Omental fat pad (tissue), 3 donors: ENCODE measurements at regions not wholly inside any gene's neighbourhood (a gene's known extent, or its start where the extent isn't known, plus 50 kb on each side); places are given as distances from the start of the nearest gene placed in this dataset.

Experiments
- ATAC-seq: fragments of 150-250 bp; one replicate; pipeline ENCODE4 v1.9.1; 2016; ENCODE audit warnings: mild to moderate bottlenecking, moderate library complexity; ENCODE audit not compliant: low FRiP score
- DNase-seq: peaks from one replicate; pipeline ENCODE4 v3.0.0-alpha.2; 2019; ENCODE audit warnings: low spot score
- CTCF ChIP-seq, 3 donors: fragments of 450-650 bp; IDR thresholded peaks; one replicate each; pipeline ENCODE4 v1.5.1; 2016 to 2017; ENCODE audit warnings: antibody characterized with exemption in 3 of 3, mild to moderate bottlenecking in 3 of 3, moderate library complexity in 2 of 3

GRCh38 chr18:30917651-30918050 lies 124.9 kb downstream of the DSC3 start:
- TF ChIP-seq CTCF (IDR thresholded peaks at IDR 0.05), result no peak
- no peak for DNase-seq
- ATAC-seq, result no peak

- DNase-seq, result no peak
- TF ChIP-seq CTCF (IDR thresholded peaks at IDR 0.05), result no peak
- ATAC-seq, result no peak
These were observed 127.1 kb downstream of the DSC3 start for GRCh38 chr18:30915336-30915988.

- no peak for DNase-seq
- no peak for ATAC-seq
- TF ChIP-seq CTCF (IDR thresholded peaks at IDR 0.05), result no peak
These were observed 134.2 kb downstream of the DSC3 start for GRCh38 chr18:30908381-30908780.

- DNase-seq (no peak), ATAC-seq (no peak)
- no peak for TF ChIP-seq CTCF (IDR thresholded peaks at IDR 0.05)
These were observed 139.0 kb downstream of the DSC3 start for GRCh38 chr18:30903566-30903965.

GRCh38 chr18:30889519-30890301 lies 152.8 kb downstream of the DSC3 start:
- ATAC-seq (no peak), DNase-seq (no peak)
- no peak for TF ChIP-seq CTCF (IDR thresholded peaks at IDR 0.05)

GRCh38 chr18:30888344-30888743 lies 154.2 kb downstream of the DSC3 start:
- no peak for TF ChIP-seq CTCF (IDR thresholded peaks at IDR 0.05)
- no peak for DNase-seq
- no peak for ATAC-seq

- ATAC-seq (no peak), DNase-seq (no peak)
- TF ChIP-seq CTCF (IDR thresholded peaks at IDR 0.05), result no peak
These were observed 155.5 kb downstream of the DSC3 start for GRCh38 chr18:30886998-30887397.
